ENCODE measurements at regions not wholly inside any gene's neighbourhood (a gene's known extent, or its start where the extent isn't known, plus 50 kb on each side); places are given as distances from the start of the nearest gene placed in this dataset.

DNA sequence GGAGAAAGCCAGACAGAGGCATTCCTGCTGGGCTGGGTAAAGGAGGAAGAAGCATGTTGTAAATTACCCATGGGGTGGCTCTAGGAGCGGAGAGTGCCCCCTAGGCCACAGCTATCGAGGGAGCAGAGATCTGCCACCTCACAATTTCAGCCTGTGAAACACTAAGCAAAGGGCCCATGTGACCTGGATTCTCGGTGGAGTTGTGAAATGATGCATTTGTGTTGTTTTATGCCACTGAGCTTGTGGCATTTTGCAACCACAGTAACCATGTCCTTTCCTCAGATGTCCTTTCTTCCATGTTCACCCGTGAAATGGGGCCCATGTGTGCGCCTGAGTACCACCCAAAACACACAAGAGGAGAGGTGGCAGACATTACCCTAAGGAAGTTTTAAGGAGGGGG, 159.3 kb downstream of the SYK start:
- TF ChIP-seq POLR2A (IDR thresholded peaks at IDR 0.05) (no peak), POLR2AphosphoS5 (IDR thresholded peaks at IDR 0.05) (no peak)
- TF ChIP-seq, protein P1, sequence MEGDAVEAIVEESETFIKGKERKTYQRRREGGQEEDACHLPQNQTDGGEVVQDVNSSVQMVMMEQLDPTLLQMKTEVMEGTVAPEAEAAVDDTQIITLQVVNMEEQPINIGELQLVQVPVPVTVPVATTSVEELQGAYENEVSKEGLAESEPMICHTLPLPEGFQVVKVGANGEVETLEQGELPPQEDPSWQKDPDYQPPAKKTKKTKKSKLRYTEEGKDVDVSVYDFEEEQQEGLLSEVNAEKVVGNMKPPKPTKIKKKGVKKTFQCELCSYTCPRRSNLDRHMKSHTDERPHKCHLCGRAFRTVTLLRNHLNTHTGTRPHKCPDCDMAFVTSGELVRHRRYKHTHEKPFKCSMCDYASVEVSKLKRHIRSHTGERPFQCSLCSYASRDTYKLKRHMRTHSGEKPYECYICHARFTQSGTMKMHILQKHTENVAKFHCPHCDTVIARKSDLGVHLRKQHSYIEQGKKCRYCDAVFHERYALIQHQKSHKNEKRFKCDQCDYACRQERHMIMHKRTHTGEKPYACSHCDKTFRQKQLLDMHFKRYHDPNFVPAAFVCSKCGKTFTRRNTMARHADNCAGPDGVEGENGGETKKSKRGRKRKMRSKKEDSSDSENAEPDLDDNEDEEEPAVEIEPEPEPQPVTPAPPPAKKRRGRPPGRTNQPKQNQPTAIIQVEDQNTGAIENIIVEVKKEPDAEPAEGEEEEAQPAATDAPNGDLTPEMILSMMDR (IDR thresholded peaks at IDR 0.05) = no peak
